Activated CD8-positive, alpha-beta memory T cell treated with anti-CD3 and anti-CD28 coated beads, Interleukin-2, amount 50 U/mL, for 24 hours (primary cell): ENCODE measurements at regions not wholly inside any gene's neighbourhood (a gene's known extent, or its start where the extent isn't known, plus 50 kb on each side); places are given as distances from the start of the nearest gene placed in this dataset.
"Not testable (repeated sequence)": the region's sequence is repeated elsewhere in the genome, so short reads cannot be mapped to it uniquely, and the experiment has no call there.

Experiments
- DNase-seq: peaks from one replicate; pipeline ENCODE4 v3.0.0-alpha.2; 2020; ENCODE audit errors: extremely low read depth

DNA sequence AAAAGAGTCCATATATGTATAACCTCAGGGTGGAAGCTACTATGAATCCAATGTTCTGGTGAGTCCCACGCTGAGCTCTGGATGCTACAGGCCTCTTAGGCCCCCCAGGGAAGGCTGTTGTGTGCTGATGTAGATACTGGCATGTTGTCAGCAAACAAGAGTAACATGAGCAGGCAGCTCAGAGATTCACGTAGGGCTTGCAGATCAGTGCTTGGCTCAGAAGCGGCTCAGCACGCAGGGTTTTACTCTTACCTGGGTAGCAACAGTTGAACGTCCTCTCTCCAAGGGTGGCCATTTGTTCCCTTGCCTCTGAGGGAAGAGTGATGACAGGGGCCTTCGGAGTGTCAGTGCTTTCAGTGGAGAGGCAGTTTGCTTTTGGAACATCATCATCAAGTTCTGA is 93.4 kb downstream of the ZFP64 start:
- DNase-seq = no peak

DNA sequence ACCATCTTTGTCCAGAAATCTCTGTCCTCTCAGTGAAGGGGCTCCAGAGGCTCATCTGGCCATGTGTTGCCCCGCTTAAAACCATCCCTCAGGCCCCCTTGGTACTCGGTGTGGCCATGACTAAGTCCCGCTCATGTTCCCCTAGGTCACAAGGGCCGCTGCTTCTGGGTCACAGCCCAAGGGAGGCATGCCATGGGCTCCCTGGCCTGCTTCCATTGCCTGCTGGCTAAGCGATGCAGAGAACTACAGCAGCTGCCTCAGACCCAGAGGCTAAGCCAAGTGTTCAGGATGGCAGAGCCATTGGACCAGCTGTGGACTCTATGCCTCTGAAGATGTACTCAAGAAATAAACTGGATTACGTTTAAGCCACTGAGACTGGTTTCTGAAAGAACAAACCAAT is 95.5 kb downstream of the ZFP64 start:
- DNase-seq = no peak

DNA sequence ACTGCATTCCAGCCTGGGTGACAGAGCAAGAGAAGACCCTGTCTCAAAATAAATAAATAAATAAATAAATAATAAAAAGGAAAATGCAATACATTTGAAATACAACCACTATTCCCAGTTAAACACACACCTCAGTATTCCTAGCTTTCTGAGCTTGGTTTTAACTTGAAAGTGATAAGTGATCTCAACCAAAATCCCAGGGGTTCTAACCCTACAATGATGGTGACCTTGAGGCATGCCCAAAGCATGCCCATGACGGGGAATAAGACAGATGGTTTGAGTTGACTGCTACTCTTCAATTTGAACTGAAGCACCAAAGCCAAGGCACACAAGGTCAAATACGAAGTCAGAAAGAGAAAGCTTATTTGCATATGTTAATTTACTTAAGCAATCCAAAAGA is 96.9 kb downstream of the ZFP64 start:
- DNase-seq = no peak

DNA sequence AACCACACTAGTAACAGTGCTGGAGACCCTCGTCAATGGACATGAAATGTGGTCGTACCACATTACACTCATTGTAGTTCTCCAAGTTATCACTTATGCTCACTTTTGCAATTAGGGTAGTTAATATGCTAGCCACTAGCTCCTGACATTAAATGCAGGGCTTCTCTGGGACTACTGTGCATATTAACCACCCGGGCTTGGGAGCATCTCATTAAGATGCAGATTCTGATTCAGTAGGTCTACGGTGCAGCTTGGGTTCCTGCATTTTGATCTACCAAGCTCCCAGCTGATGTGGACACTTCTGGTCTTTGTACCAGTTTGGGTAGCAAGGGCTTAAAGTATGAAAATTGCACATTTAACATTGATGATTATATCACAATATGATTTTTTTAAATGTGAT is 98.0 kb downstream of the ZFP64 start:
- no peak for DNase-seq

DNA sequence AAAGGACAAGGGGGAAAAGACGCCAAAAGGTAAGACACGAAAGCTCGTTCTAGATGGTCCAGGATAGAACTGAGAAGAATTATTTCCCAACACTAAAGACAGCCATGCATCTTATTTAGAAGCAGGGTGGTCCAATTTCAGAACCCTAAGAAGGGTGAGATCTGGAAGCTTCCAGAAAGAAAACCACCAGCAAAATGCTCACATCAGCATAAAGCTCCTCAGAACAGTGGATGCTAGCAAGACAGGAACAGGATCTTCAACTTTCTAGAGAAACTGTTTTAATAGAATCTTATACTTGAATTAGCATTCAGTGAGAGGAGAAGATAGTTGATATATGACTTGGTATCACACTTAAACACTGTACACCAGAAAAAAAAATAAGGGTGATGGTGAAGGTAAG is 101.5 kb downstream of the ZFP64 start:
- no peak for DNase-seq

DNA sequence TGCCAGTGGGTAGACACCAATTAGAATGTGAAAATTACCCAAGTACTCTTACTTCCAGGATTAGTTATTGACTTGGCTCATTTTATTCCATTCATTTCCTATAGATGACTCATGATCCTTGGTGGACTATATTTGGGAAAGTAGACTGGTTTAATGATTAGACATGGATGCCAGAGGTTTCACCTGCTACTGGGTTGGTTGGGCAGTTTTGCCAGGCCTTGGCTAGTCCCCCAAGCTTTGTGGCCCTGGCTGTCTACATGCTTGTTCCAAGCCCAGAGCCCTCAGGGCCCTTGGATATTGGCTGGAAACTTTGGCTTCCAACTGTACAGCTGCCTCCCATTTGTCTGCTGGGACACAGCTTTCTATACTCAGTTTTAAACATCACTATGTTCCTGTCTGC is 104.1 kb downstream of the ZFP64 start:
- no peak for DNase-seq

DNA sequence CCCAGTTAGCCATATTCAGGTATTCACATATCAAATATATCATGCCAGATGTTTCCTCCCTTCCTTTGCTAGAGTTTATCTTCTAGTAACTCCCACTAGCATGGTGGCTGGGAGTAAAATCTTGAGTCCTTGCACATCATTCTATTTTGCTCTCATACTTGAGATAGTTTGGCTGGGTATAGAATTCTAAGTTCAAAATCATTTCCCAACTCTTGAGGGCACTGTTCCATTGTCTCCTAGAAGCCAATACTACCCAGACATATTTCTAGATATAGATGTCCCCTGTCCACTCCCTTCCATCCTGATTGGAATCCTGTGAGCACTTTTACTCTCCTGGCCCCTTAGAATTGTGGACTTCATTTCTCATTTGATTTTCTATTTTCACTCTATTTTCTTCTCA is 104.7 kb downstream of the ZFP64 start:
- DNase-seq = no peak

DNA sequence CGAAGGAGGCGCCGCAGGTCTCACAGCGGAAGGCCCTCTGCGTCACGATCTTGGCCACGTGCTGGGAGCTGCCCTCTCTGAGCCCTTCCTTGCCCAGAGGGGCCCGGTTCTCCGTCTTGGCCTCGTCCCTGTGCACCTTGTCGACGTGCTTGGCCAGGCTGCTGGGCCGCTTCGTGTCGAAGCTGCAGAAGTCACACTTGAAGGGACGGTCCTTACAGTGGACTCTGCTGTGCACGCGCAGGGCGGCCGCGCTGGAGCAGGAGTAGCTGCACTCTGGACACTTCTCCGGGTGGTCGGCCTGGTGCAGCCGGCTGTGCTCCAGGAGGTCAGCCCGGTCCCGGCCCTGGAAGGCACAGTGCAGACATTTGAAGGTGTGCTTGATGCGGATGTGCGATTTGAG is 106.9 kb downstream of the ZFP64 start:
- DNase-seq = no peak

DNA sequence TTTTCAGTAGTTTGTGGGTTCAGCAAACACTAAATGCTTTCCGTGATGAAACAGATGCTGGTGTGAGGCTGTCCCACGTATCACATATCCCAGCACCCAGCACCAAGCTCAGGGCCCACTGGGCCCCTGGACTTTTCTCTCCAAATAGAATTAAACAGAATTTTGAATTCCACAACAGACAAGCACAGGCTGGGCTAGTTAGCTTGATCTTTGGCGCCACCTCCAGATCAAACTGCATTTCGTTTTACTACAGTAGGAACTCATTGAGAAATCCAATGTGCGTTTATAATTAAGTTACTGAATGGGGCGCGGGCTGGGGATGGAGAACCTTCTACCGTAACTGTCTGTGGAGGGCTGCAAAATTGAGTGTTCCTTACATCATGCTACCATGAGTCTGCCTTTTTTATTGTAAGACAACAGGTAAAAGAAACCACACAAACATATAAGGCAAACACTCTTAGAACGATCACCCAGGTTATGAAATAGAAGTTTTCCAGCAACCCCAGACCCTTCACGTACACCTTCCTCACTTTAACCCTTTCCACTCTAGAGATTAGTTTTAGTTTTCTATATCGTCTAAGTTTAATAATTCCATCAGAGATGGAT is 107.8 kb downstream of the ZFP64 start:
- no peak for DNase-seq

DNA sequence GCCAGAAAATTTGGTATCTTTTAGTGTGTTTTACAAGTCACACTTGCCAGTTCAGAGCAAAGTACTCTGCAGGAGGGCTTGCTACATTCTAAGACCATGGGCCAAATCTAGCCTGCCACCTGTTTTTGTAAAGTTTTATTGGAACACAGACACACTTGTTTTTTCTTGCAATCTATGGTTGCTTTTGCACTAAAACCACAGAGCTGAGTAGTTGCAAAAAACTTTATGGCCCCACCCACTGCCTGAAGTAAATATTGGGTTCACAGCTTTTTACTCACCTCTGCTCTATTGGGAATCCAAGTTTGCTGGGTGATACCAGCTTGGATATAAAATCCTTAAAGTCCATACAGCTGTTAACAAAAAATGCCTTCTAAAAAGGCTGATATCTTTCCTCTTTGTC is 109.0 kb downstream of the ZFP64 start:
- no peak for DNase-seq

DNA sequence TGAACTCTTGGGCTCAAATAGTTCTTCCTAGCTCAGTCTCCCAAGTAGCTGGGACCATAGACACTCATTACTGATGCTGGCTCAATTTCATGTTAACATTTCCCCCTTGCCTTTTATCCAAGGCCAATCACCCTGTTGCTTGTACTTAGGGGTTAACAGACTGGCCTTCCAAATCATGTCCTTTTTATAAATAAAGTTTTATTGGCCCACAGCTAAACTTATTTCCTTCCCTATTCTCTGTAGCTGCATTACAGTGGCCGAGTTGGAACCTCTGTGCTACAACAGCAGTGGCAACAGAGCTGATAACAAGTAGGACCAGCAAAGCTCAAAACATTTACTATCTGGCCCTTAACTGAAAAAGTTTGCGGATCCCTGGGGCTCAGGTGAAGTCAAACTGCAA is 109.8 kb downstream of the ZFP64 start:
- no peak for DNase-seq

DNA sequence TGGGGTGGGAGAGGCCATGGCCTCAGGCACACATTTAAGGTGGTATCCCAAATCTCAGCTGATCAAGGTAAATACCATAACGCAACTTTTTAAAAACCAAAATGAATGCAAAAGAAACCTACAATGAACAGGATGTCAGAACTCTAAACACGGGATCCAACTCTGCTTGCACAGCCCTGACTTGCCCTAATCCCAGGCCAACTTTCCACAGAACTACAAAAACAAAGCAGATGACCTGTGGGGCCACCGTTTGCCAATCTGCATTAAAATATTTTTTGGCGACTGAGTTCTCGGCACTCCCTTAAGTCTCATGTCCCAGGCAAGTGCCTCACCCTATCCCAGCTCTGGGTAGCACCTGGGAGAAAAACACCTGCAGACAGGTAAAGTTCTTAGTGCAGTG is 110.5 kb downstream of the ZFP64 start:
- no peak for DNase-seq

DNA sequence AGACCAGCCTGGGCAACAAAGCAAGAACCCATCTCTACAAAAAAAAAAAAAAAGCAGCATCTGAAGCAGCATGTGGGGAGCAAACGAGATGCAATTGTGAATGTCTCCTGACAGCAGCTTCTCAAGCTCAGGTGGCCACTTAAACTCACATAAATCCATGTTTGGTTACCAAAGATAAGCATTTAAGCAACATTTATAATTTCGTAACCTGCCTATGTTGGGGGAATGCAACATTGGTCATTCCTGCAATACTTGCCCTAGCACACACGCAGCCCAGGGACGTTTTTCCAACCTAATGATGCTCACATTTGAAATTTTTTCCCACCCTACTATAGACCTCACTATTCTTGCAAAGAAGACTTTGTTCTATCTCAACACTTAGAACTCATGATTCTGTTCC is 113.3 kb downstream of the ZFP64 start:
- DNase-seq = no peak

DNA sequence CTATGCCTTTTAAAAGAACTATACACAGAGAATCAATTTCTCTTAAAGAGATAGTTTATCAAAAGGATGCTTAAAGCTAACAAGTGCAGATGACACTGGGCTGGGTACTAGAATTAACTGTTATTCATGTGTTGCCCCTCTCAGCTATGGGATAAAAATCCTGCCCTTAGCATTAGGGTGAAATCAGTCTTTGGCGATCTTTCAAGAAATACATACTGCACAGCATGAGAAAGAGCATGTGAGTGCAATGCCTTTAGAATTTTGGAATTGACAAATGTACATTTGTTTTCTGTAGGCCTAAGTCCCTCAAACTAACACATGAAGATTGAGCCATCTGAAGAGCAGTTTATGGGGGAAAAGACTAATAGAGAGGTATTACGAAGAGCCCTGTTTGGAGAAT is 115.4 kb downstream of the ZFP64 start:
- no peak for DNase-seq

DNA sequence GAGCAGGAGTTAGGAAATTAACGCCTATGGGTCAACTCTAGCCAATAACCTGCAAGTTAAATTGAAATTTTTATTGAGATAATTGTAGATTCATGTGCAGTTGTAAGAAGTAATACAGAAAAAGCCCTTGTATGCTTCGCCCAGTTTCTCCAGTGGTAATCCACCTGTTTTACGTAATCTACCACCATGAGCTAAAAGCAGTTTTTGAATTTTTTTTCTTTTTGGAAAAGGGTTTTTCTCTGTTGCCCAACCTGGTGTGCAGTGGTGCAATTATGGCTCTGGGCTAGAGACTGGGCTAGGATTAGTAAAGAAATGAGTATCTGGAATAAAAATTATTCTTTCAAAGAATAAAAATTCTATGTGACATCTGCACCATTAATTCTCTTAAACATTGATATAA is 116.2 kb downstream of the ZFP64 start:
- no peak for DNase-seq

DNA sequence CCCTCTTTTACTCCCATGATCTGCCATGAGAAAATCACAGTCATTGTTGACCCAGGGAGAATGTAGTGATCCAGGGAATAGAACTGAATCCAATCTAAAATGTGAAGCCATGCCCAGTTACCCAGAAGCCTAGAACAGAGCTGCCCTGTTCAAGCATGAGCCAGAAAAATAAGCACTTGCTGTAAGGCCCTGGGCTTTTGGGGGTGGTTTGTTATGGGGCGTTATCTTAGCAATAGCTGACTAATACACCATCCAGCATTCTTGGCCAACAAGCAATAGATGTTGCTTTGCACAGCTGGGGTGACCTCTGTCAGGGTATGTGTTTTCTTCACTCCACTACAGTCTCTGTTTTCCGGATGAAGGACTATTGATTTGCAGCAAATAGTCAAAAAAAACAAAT is 120.4 kb downstream of the ZFP64 start:
- DNase-seq = no peak

DNA sequence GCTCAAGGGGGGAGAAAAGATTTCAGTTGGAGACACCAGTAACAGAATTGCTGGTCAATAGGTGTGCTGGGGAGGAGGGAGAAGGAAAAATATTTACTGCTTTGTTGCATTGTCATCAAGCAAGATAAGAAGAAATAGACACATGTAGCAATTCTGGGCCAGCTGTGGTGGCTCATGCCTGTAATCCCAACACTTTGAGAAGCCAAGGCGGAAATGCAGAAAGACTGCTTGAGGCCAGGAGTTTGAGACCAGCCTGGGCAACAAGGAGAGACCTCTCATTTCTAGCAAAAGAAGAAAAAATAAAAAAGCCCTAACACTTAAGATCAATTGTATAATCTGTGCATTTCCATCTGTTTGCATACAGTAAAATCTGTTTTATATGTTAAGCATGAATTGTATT is 126.6 kb downstream of the ZFP64 start:
- no peak for DNase-seq

DNA sequence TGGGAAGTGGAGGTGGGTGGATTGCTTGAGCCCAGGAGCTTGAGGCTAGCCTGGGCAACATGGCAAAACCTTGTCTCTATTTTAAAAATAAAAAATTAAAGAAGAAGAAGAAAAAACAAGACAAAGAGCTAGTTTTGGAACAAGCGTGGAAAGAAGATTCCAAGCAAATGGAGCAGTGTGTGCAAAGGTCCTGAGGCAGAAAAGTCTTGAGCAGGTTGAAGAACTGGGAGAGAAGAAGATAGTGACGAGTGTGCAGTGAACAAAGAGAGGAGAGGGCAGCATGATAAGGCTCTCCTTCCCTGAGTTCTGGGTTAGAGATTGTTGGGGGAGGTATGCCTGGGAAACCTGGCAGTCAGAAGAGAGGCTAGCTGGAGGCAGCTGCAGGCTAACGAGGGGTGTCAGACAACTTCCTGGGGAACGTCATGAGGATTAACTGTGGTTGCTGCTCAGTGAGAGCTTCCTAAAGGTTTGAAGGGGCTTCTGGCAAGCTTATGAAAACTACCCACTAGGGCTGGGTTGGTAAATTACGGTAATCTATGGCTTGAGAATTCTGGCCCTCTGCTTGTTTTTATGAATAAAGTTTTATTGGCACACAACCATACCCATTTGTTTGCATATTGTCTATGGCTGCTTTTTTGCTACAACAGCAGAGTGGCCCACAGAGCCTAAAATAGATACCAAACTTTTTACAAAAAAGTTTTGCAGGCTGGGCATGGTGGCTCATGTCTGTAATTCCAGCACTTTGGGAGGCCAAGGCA is 128.9 kb downstream of the ZFP64 start:
- no peak for DNase-seq

DNA sequence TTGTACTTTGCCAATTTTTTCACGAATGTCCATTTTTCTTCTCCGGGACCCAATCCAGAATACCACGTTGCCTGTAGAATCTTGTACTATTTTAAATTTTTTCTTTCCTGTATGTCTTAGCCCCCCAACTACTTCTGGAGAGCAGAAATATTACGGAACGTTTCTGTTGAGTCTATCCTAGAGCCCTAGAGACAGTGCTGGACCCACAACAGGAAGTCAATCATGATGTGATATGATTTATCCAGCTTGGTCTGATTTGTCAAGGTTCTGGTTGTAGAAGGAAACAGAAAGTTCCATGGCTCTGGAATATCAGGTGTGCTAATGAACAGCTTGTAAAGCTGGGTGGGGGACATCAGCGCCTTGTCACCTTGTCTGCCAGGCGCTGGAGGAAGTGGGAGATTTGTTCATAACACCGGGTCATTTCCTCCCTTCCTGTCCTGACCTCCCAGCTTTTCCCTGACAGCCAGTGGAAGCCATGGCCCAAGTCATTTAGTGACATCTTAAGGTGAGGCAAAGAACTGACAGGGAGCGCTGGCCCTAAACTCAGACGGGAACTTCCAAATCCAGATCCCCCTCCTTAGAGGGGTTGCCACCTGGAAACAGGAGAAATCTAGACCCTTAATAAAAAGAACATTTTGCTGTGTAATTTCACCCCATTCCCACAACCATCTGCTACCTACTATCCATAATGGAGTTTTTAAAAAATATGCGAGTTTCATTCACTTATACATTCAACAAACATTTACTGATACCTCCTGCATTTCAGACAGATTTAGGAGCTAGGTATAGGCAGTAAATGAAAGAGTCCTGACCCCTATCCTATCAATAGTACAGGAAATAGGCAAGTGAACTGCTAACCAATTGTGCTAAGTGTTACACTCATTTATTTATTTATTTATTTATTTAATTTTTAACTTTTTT is 130.5 kb downstream of the ZFP64 start:
- no peak for DNase-seq

DNA sequence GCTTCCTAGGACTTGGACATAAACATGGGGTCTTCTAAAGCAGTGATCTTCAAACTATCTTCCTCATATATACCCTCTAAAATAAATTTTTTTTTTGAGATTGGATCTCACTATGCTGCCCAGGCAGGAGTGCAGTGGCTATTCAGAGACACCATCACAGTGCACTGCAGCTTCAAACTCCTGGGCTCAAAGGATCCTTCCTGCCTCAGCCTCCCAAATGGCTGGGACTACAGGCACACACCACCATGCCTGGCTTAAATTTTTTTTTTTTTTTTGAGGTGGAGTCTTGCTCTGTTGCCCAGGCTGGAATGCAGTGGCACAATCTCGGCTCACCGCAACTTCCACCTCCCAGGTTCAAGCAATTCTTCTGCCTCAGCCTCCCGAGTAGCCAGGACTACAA is 134.4 kb downstream of the ZFP64 start:
- DNase-seq = not testable (repeated sequence)

DNA sequence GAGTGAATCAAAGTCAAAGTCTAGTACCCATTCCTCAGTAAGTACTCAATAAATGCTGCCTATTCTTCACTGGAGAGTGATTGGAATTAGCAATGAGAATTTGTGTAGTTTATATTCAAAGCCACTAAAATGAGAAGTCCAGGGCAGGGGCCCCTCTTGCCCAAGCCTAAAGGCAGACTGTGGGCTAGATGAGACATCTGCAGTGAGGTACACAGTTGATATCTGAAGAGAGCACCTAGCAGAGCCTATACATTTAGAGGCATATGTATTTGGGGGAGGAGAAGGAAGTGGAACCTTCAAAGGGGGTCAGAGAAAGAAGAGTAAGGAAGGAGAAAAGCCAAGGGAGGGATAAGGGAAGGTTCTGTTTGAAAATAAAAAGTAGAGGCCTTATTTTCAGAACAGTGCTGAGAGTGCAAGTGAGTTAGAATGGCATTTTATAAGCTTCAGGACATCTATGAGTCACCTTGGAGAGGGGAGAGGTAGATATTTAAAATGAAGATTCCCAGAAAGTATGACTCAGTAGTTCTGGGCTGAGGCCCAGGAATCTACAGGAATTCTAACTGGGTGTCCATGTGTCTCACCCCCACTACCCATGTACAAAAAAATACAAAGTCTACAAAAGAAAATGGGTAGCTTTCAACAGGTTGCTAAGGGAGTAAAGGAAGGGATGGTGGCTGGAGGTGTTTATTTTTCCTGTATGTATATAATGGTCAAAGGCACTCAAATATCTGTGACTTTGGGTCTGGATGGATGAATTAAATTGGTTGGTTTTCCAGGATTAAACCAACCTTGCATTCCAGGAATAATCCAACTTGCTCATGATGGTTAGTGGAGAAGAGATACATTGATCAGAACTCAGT is 135.1 kb downstream of the ZFP64 start:
- no peak for DNase-seq

DNA sequence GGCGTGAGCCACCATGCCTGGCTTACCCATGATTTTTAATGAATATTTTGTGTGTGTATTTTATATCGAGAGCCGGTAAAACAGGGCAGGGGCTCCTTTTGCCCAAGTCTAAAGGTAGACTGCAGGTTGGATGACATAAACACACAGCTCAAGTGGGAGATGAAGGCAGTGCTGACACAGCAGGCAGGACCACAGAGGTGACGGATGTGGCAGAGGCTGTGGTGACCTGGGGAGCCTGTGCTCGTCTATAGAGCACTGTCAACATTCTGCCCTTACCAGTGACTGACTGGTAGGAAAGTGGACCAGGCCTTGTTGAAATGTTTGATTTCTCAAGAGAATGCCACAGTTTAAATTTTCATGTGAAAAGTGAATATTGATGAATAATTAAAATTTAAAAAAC is 137.5 kb downstream of the ZFP64 start:
- DNase-seq = no peak
